SK-N-SH (cell line): ENCODE measurements at regions not wholly inside any gene's neighbourhood (a gene's known extent, or its start where the extent isn't known, plus 50 kb on each side); places are given as distances from the start of the nearest gene placed in this dataset.

ENCODE experiments used
- CTCF ChIA-PET: fragments of 300-600, 350-600 bp; formaldehyde crosslinking; extraction: SDS; loops from one replicate; lab custom pipeline; 2021; lab: Yijun Ruan, JAX
- POLR2A ChIA-PET: fragments of 350-600 bp; sonication (Branson Sonifier 250); formaldehyde crosslinking; extraction: SDS; loops from one replicate; lab custom pipeline; 2020; ENCODE audit warnings: antibody characterized with exemption, inconsistent platforms; lab: Yijun Ruan, JAX
- DNase-seq: peaks from one replicate; pipeline ENCODE4 v3.0.0; 2012
- H2AFZ ChIP-seq: fragments of 200-600 bp; sonication (generic); 2 replicates; pipeline ENCODE4 v1.8.1; 2016; ENCODE audit warnings: antibody characterized with exemption, mild to moderate bottlenecking, low read depth
- H3F3A ChIP-seq: fragments of 200-600 bp; sonication (generic); replicated peaks from 2 replicates; pipeline ENCODE3; 2016; ENCODE audit warnings: antibody characterized with exemption, mild to moderate bottlenecking; ENCODE audit not compliant: insufficient read depth
- H3K27ac ChIP-seq, 2 experiments: fragments of 200-500 bp in 1 of 2; fragments of 200-600 bp in 1 of 2; sonication (Bioruptor generic) in 1 of 2; sonication (generic), shearing (Covaris generic) in 1 of 2; 2 replicates each; pipeline versions ENCODE4 v1.5.1 to v1.6.1; 2014 to 2016; ENCODE audit warnings: low read depth in 2 of 2, inconsistent platforms in 1 of 2, low read length in 1 of 2, mild to moderate bottlenecking in 1 of 2, mixed read lengths in 1 of 2
- H3K27me3 ChIP-seq: fragments of 200-600 bp; sonication (generic), shearing (Covaris generic); 2 replicates; pipeline ENCODE4 v1.6.1; 2016; ENCODE audit warnings: mixed run types; ENCODE audit not compliant: insufficient read depth
- H3K36me3 ChIP-seq, 2 experiments: fragments of 200-500 bp in 1 of 2; fragments of 200-600 bp in 1 of 2; sonication (Bioruptor generic) in 1 of 2; sonication (generic) in 1 of 2; replicated peaks in 1 of 2; 2 replicates each; pipeline versions ENCODE3 to v1.5.1; 2014 to 2016; ENCODE audit warnings: low read length in 1 of 2, mild to moderate bottlenecking in 1 of 2; ENCODE audit not compliant: insufficient read depth in 2 of 2, control insufficient read depth in 1 of 2
- H3K4me1 ChIP-seq, 2 experiments: fragments of 200-500 bp in 1 of 2; fragments of 200-600 bp in 1 of 2; sonication (Bioruptor generic) in 1 of 2; sonication (generic), shearing (Covaris generic) in 1 of 2; 2 replicates each; pipeline versions ENCODE4 v1.5.1 to v1.6.1; 2014 to 2016; ENCODE audit warnings: low read depth in 1 of 2, low read length in 1 of 2, mixed run types in 1 of 2; ENCODE audit not compliant: insufficient read depth in 2 of 2, control insufficient read depth in 1 of 2
- H3K4me2 ChIP-seq: fragments of 200-600 bp; sonication (generic), shearing (Covaris generic); 2 replicates; pipeline ENCODE4 v1.6.1; 2017; ENCODE audit warnings: mixed run types
- H3K4me3 ChIP-seq, 2 experiments: fragments of 200-500 bp in 1 of 2; fragments of 200-600 bp in 1 of 2; sonication (Bioruptor generic) in 1 of 2; sonication (generic), shearing (Covaris generic) in 1 of 2; 2 replicates each; pipeline versions ENCODE4 v1.5.1 to v1.8.1; 2014 to 2016; ENCODE audit warnings: low read depth in 2 of 2, inconsistent platforms in 1 of 2, low read length in 1 of 2, mild to moderate bottlenecking in 1 of 2, mixed read lengths in 1 of 2, moderate library complexity in 1 of 2
- H3K79me2 ChIP-seq: fragments of 200-600 bp; sonication (generic); 2 replicates; pipeline ENCODE4 v1.8.1; 2017; ENCODE audit warnings: mild to moderate bottlenecking; ENCODE audit not compliant: insufficient read depth
- H3K9ac ChIP-seq: fragments of 200-600 bp; sonication (generic); 2 replicates; pipeline ENCODE4 v1.6.1; 2017; ENCODE audit warnings: mixed run types
- H3K9me2 ChIP-seq: fragments of 200-600 bp; sonication (generic); 2 replicates; pipeline ENCODE4 v1.6.1; 2017; ENCODE audit warnings: mixed run types
- H3K9me3 ChIP-seq: fragments of 200-600 bp; sonication (generic); 2 replicates; pipeline ENCODE4 v1.6.1; 2017; ENCODE audit warnings: mixed run types, mild to moderate bottlenecking, moderate library complexity
- H4K20me1 ChIP-seq: fragments of 200-600 bp; sonication (generic); 2 replicates; pipeline ENCODE4 v1.6.1; 2017; ENCODE audit warnings: mild to moderate bottlenecking, mixed run types; ENCODE audit not compliant: insufficient read depth
- FOSL2 ChIP-seq: IDR thresholded peaks from 2 replicates; pipeline ENCODE4 v1.4.0; 2012; ENCODE audit warnings: low read depth, mild to moderate bottlenecking, moderate library complexity, borderline replicate concordance
- FOXM1 ChIP-seq: IDR thresholded peaks from 2 replicates; pipeline ENCODE4 v1.4.0; 2012; ENCODE audit warnings: low read depth, mild to moderate bottlenecking
- GABPA ChIP-seq: IDR thresholded peaks from 2 replicates; pipeline ENCODE4 v1.4.0; 2012; ENCODE audit warnings: low read depth, mild to moderate bottlenecking
- GATA2 ChIP-seq: sonication (generic); formaldehyde crosslinking; IDR thresholded peaks from 2 replicates; pipeline ENCODE4 v1.5.0; 2020; ENCODE audit warnings: mild to moderate bottlenecking, missing genetic modification reagents
- JUND ChIP-seq: IDR thresholded peaks from 2 replicates; pipeline ENCODE4 v1.4.0; 2012
- MEF2A ChIP-seq: IDR thresholded peaks from 2 replicates; pipeline ENCODE4 v1.4.0; 2012; ENCODE audit warnings: low read depth, borderline replicate concordance
- MXI1 ChIP-seq: IDR thresholded peaks from 2 replicates; pipeline ENCODE4 v1.6.1; 2012; ENCODE audit warnings: mild to moderate bottlenecking, low read depth, low read length, improper control_type of control experiment
- NRF1 ChIP-seq: IDR thresholded peaks from 2 replicates; pipeline ENCODE4 v1.6.1; 2012; ENCODE audit warnings: low read depth, mild to moderate bottlenecking, low read length
- PBX3 ChIP-seq: IDR thresholded peaks from 2 replicates; pipeline ENCODE4; 2012
- RCOR1 ChIP-seq: fragments of 150-350 bp; IDR thresholded peaks from 2 replicates; pipeline ENCODE4 v1.6.1; 2017; ENCODE audit warnings: antibody characterized with exemption, low read length
- SMC3 ChIP-seq: IDR thresholded peaks from 2 replicates; pipeline ENCODE4 v1.6.1; 2012; ENCODE audit warnings: low read depth, low read length, improper control_type of control experiment
- TAF1 ChIP-seq: IDR thresholded peaks from 2 replicates; pipeline ENCODE4 v1.6.1; 2012; ENCODE audit warnings: low read depth, mild to moderate bottlenecking, low read length, moderate library complexity, borderline replicate concordance
- USF1 ChIP-seq: IDR thresholded peaks from 2 replicates; pipeline ENCODE4 v1.4.0; 2012; ENCODE audit warnings: low read depth, borderline replicate concordance
- WGBS: methylation state at CpG from one replicate; pipeline ENCODE4 v1.1.6; 2017; ENCODE audit warnings: low lambda C conversion rate; 5-methylcytosine and 5-hydroxymethylcytosine counted together
- TF ChIP-seq, protein P1 (sequence below): IDR thresholded peaks from 2 replicates; pipeline ENCODE4 v1.4.0; 2012; ENCODE audit warnings: low read depth
- TF ChIP-seq, protein P2 (sequence below): fragments of 150-350 bp; IDR thresholded peaks from 2 replicates; pipeline ENCODE4 v1.6.1; 2016; ENCODE audit warnings: mild to moderate bottlenecking, low read depth, low read length
- TF ChIP-seq, protein P3 (sequence below): IDR thresholded peaks from 2 replicates; pipeline ENCODE4 v1.6.1; 2012; ENCODE audit warnings: mild to moderate bottlenecking, low read depth, low read length, moderate library complexity
- TF ChIP-seq, protein P4 (sequence below): fragments of 200-600 bp; sonication (generic); IDR thresholded peaks from 2 replicates; pipeline ENCODE4 v1.6.1; 2017; ENCODE audit warnings: antibody characterized with exemption, mild to moderate bottlenecking, moderate library complexity

DNA sequence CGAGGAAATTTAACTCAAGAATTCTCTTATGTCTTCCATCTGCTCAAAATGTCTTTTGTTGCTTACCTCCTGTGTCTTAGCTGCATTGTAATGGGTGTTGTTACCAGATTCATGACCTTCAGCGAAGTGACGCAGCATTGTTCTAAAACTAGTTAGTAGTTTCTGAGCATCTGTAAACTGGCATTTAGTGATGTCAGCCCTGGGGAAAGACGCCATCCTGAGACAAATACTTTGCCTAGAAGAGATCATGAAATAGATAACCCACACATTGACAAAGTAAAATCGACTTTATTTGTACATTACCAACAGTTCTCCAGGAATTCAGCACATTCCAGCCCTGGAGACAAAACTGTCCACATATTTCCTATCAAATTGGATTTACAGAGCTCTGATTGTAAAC is 87.8 kb downstream of the GPAM start:
- no peaks in the 10 kb centered on the region for H3F3A ChIP-seq
- TF ChIP-seq TAF1 = no peak
- no peak for TF ChIP-seq SMC3
- TF ChIP-seq, protein P1, sequence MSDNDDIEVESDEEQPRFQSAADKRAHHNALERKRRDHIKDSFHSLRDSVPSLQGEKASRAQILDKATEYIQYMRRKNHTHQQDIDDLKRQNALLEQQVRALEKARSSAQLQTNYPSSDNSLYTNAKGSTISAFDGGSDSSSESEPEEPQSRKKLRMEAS = no peak
- TF ChIP-seq RCOR1 = no peak
- no peak for TF ChIP-seq GABPA
- TF ChIP-seq FOXM1 = no peak
- TF ChIP-seq GATA2 (CRISPR knock-in tag) = no peak
- TF ChIP-seq MEF2A = no peak
- TF ChIP-seq, protein P2, sequence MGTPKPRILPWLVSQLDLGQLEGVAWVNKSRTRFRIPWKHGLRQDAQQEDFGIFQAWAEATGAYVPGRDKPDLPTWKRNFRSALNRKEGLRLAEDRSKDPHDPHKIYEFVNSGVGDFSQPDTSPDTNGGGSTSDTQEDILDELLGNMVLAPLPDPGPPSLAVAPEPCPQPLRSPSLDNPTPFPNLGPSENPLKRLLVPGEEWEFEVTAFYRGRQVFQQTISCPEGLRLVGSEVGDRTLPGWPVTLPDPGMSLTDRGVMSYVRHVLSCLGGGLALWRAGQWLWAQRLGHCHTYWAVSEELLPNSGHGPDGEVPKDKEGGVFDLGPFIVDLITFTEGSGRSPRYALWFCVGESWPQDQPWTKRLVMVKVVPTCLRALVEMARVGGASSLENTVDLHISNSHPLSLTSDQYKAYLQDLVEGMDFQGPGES = no peak
- TF ChIP-seq FOSL2 = no peak
- TF ChIP-seq PBX3 = no peak
- no peak for TF ChIP-seq MXI1
- TF ChIP-seq, protein P3, sequence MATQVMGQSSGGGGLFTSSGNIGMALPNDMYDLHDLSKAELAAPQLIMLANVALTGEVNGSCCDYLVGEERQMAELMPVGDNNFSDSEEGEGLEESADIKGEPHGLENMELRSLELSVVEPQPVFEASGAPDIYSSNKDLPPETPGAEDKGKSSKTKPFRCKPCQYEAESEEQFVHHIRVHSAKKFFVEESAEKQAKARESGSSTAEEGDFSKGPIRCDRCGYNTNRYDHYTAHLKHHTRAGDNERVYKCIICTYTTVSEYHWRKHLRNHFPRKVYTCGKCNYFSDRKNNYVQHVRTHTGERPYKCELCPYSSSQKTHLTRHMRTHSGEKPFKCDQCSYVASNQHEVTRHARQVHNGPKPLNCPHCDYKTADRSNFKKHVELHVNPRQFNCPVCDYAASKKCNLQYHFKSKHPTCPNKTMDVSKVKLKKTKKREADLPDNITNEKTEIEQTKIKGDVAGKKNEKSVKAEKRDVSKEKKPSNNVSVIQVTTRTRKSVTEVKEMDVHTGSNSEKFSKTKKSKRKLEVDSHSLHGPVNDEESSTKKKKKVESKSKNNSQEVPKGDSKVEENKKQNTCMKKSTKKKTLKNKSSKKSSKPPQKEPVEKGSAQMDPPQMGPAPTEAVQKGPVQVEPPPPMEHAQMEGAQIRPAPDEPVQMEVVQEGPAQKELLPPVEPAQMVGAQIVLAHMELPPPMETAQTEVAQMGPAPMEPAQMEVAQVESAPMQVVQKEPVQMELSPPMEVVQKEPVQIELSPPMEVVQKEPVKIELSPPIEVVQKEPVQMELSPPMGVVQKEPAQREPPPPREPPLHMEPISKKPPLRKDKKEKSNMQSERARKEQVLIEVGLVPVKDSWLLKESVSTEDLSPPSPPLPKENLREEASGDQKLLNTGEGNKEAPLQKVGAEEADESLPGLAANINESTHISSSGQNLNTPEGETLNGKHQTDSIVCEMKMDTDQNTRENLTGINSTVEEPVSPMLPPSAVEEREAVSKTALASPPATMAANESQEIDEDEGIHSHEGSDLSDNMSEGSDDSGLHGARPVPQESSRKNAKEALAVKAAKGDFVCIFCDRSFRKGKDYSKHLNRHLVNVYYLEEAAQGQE = no peak
- TF ChIP-seq, protein P4, sequence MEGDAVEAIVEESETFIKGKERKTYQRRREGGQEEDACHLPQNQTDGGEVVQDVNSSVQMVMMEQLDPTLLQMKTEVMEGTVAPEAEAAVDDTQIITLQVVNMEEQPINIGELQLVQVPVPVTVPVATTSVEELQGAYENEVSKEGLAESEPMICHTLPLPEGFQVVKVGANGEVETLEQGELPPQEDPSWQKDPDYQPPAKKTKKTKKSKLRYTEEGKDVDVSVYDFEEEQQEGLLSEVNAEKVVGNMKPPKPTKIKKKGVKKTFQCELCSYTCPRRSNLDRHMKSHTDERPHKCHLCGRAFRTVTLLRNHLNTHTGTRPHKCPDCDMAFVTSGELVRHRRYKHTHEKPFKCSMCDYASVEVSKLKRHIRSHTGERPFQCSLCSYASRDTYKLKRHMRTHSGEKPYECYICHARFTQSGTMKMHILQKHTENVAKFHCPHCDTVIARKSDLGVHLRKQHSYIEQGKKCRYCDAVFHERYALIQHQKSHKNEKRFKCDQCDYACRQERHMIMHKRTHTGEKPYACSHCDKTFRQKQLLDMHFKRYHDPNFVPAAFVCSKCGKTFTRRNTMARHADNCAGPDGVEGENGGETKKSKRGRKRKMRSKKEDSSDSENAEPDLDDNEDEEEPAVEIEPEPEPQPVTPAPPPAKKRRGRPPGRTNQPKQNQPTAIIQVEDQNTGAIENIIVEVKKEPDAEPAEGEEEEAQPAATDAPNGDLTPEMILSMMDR = no peak
- no peak for TF ChIP-seq NRF1
- no peak for TF ChIP-seq USF1
- no peak for TF ChIP-seq JUND
- H3K4me1 ChIP-seq = peaks cover 0 to 7% of the 10 kb centered on the region in 2 experiments; a peak in 1 of 4 replicates
- DNase-seq = no peak
- no peak overlapping the region for H3K4me3 ChIP-seq
- ChIA-PET CTCF (interaction anchor here (2.1 to 2.6 kb wide), 2 partner anchors 13 to 20 kb away, joined by 9 read pairs; no protein-coding TSS in a partner anchor), POLR2A (no interaction called here)
- no peaks in the 10 kb centered on the region for H3K79me2 ChIP-seq
- H3K9me3 ChIP-seq = no peaks in the 10 kb centered on the region
- no peaks in the 10 kb centered on the region for H3K27me3 ChIP-seq
- no peaks in the 10 kb centered on the region for H4K20me1 ChIP-seq
- no peak overlapping the region for H2AFZ ChIP-seq
- H3K4me2 ChIP-seq = no peak overlapping the region
- WGBS = 20% methylated on average over 5 of the region's 5 CpGs
- no peak overlapping the region for H3K27ac ChIP-seq
- no peak overlapping the region for H3K9ac ChIP-seq
- H3K9me2 ChIP-seq = no peaks in the 10 kb centered on the region
- H3K36me3 ChIP-seq = no peaks in the 10 kb centered on the region
